ENCODE measurements at regions not wholly inside any gene's neighbourhood (a gene's known extent, or its start where the extent isn't known, plus 50 kb on each side); places are given as distances from the start of the nearest gene placed in this dataset.

- H3K4me1 ChIP-seq (ENCODE audit: control insufficient read depth, insufficient read depth, low read length) = no peaks in the 10 kb centered on the region
- ChIA-PET POLR2A (ENCODE audit: unreplicated experiment) (no interaction called here), CTCF (no interaction called here)
- TF ChIP-seq BHLHE40 (IDR thresholded peaks at IDR 0.05; ENCODE audit: low read depth, low read length) (no peak), FOS (IDR thresholded peaks at IDR 0.05; ENCODE audit: low read depth, low read length) (no peak), MXI1 (IDR thresholded peaks at IDR 0.05; ENCODE audit: borderline replicate concordance, low read depth, low read length) (no peak), MAFK (IDR thresholded peaks at IDR 0.05; ENCODE audit: low read depth, low read length) (no peak), CHD1 (IDR thresholded peaks at IDR 0.05; ENCODE audit: low read depth, low read length) (no peak), RFX5 (IDR thresholded peaks at IDR 0.05; ENCODE audit: low read depth, low read length) (no peak), RCOR1 (IDR thresholded peaks at IDR 0.05; ENCODE audit: insufficient replicate concordance, low read length) (no peak), NFE2L2 (IDR thresholded peaks at IDR 0.05; ENCODE audit: low read depth, low read length) (no peak), CTCF (conservative IDR thresholded peaks at IDR 0.05; ENCODE audit: low read depth, low read length) (no peak), MAZ (IDR thresholded peaks at IDR 0.05; ENCODE audit: borderline replicate concordance, low read depth, low read length) (no peak)
- no peak overlapping the region for H3K23ac ChIP-seq (ENCODE audit: low read depth, low read length)
- 40% methylated on average over 1 of the region's 1 CpG; no CpG with 5 or more reads in 1 of the 2 experiments for WGBS, 2 experiments (ENCODE audit: extremely low coverage in 2 of 2, insufficient read length in 1 of 2)
- no TSS peak for BruUV-seq (replicated peaks)
- H2AK5ac ChIP-seq (ENCODE audit: low read depth, low read length) = no peak overlapping the region
- no peak overlapping the region for H4K8ac ChIP-seq (ENCODE audit: low read depth in 2 of 2, low read length in 2 of 2)
- no peaks in the 10 kb centered on the region for H3K9me1 ChIP-seq (ENCODE audit: insufficient read depth, low read length)
- H4K5ac ChIP-seq (ENCODE audit: low read depth, low read length) = no peak overlapping the region
- H4K20me1 ChIP-seq (ENCODE audit: insufficient read depth, low read length) = no peaks in the 10 kb centered on the region
- dilution Hi-C loops (cut with HindIII; ENCODE audit: low sequenced_read_pairs, unreplicated experiment) = no loop called here
- H3K9ac ChIP-seq (ENCODE audit: low read depth, low read length) = no peak overlapping the region
- H3K4me3 ChIP-seq (ENCODE audit: insufficient read depth, low read depth, low read length) = no peak overlapping the region
- no peaks in the 10 kb centered on the region for H3K36me3 ChIP-seq (ENCODE audit: control insufficient read depth, insufficient read depth, low read length)
- H3K56ac ChIP-seq (ENCODE audit: extremely low read depth, insufficient read depth, low read length) = no peak overlapping the region
- no peak overlapping the region for H2BK15ac ChIP-seq (ENCODE audit: low read depth, low read length)
- H3K9me3 ChIP-seq (ENCODE audit: control insufficient read depth, insufficient read depth, low read length) = no peaks in the 10 kb centered on the region
- intact Hi-C loops (cut with micrococcal nuclease) = no loop called here
- no peak overlapping the region for H3K14ac ChIP-seq (replicated peaks; ENCODE audit: low read depth, low read length)
- H2BK5ac ChIP-seq (ENCODE audit: low read depth, low read length, poor library complexity, severe bottlenecking) = no peak overlapping the region
- no peak for DNase-seq
- no peak overlapping the region for H3K4me2 ChIP-seq (ENCODE audit: low read depth, low read length)
- H2BK20ac ChIP-seq (ENCODE audit: low read depth, low read length) = no peak overlapping the region
- H2BK120ac ChIP-seq (ENCODE audit: low read depth, low read length) = no peak overlapping the region
- H2AK9ac ChIP-seq (replicated peaks; ENCODE audit: low read depth, low read length, poor library complexity) = no peak overlapping the region
- ATAC-seq (ENCODE audit: low read depth) = no peak
- no peaks in the 10 kb centered on the region for H3K27me3 ChIP-seq (ENCODE audit: control insufficient read depth, insufficient read depth, low read length)
- H3K27ac ChIP-seq (ENCODE audit: insufficient read depth, low read length) = no peak overlapping the region
- H4K91ac ChIP-seq (ENCODE audit: insufficient read depth, low read depth, low read length) = no peak overlapping the region
- no peak overlapping the region for H2AFZ ChIP-seq (replicated peaks; ENCODE audit: low read length, poor library complexity)
- no peaks in the 10 kb centered on the region for H3K79me1 ChIP-seq (ENCODE audit: low read depth in 1 of 2, low read length in 2 of 2)
- no peak overlapping the region for H3K18ac ChIP-seq (ENCODE audit: low read depth, low read length)
- no peak overlapping the region for H3K4ac ChIP-seq (ENCODE audit: low read depth, low read length)
- in situ Hi-C loops (cut with MboI; ENCODE audit: low sequenced_read_pairs) = no loop called here
These were observed 257.3 kb downstream of the GRIN2B start for GRCh38 chr12:13724136-13724535.

Measured in IMR-90 (cell line).